Esophagus squamous epithelium (tissue), 4 donors: ENCODE measurements at regions not wholly inside any gene's neighbourhood (a gene's known extent, or its start where the extent isn't known, plus 50 kb on each side); places are given as distances from the start of the nearest gene placed in this dataset.

Source experiments
- POLR2A ChIP-seq, 4 donors: fragments of 450-650 bp; IDR thresholded peaks; one replicate each; pipeline ENCODE4 v1.6.1; 2017; ENCODE audit warnings: antibody characterized with exemption in 4 of 4, mild to moderate bottlenecking in 4 of 4, moderate library complexity in 3 of 4
- TF ChIP-seq, protein P1 (sequence below), 6 experiments: fragments of 450-650 bp in 4 of 6; fragments of 200-600 bp in 2 of 6; sonication (generic) in 2 of 6; IDR thresholded peaks; one replicate each; pipeline ENCODE4 v1.5.1; 2016 to 2019; ENCODE audit warnings: antibody characterized with exemption in 6 of 6, mild to moderate bottlenecking in 4 of 6, moderate library complexity in 4 of 6

- TF ChIP-seq, protein P1, sequence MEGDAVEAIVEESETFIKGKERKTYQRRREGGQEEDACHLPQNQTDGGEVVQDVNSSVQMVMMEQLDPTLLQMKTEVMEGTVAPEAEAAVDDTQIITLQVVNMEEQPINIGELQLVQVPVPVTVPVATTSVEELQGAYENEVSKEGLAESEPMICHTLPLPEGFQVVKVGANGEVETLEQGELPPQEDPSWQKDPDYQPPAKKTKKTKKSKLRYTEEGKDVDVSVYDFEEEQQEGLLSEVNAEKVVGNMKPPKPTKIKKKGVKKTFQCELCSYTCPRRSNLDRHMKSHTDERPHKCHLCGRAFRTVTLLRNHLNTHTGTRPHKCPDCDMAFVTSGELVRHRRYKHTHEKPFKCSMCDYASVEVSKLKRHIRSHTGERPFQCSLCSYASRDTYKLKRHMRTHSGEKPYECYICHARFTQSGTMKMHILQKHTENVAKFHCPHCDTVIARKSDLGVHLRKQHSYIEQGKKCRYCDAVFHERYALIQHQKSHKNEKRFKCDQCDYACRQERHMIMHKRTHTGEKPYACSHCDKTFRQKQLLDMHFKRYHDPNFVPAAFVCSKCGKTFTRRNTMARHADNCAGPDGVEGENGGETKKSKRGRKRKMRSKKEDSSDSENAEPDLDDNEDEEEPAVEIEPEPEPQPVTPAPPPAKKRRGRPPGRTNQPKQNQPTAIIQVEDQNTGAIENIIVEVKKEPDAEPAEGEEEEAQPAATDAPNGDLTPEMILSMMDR (IDR thresholded peaks at IDR 0.05), result no peak
- no peak for TF ChIP-seq POLR2A (IDR thresholded peaks at IDR 0.05)
These were observed 167.5 kb upstream of the NOVA1 start for GRCh38 chr14:26765301-26765700.
